ENCODE measurements at regions not wholly inside any gene's neighbourhood (a gene's known extent, or its start where the extent isn't known, plus 50 kb on each side); places are given as distances from the start of the nearest gene placed in this dataset.

GRCh38 chr17:71864755-71865154, 256.1 kb upstream of the SOX9 start:
- DNase-seq (ENCODE audit: low spot score) = no peak
- no peak for TF ChIP-seq EZH2 (IDR thresholded peaks at IDR 0.05; ENCODE audit: borderline replicate concordance, low read depth, low read length, poor library complexity, severe bottlenecking)
- TF ChIP-seq, protein P1, sequence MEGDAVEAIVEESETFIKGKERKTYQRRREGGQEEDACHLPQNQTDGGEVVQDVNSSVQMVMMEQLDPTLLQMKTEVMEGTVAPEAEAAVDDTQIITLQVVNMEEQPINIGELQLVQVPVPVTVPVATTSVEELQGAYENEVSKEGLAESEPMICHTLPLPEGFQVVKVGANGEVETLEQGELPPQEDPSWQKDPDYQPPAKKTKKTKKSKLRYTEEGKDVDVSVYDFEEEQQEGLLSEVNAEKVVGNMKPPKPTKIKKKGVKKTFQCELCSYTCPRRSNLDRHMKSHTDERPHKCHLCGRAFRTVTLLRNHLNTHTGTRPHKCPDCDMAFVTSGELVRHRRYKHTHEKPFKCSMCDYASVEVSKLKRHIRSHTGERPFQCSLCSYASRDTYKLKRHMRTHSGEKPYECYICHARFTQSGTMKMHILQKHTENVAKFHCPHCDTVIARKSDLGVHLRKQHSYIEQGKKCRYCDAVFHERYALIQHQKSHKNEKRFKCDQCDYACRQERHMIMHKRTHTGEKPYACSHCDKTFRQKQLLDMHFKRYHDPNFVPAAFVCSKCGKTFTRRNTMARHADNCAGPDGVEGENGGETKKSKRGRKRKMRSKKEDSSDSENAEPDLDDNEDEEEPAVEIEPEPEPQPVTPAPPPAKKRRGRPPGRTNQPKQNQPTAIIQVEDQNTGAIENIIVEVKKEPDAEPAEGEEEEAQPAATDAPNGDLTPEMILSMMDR (conservative IDR thresholded peaks at IDR 0.05; ENCODE audit: low read depth, low read length) = no peak
- H3K9me3 ChIP-seq (ENCODE audit: low read depth, low read length, poor library complexity, severe bottlenecking) = no peaks in the 10 kb centered on the region
- no peak overlapping the region for H3K4me3 ChIP-seq (ENCODE audit: low read depth, low read length, poor library complexity, severe bottlenecking)
- no peak overlapping the region for H3K27ac ChIP-seq (ENCODE audit: low read depth, low read length, poor library complexity, severe bottlenecking)
- intact Hi-C loops (cut with micrococcal nuclease; ENCODE audit: unreplicated experiment) = no loop called here
- BruUV-seq (replicated peaks) = no TSS peak
- ChIA-PET POLR2A (ENCODE audit: low non-redundant PET) (no interaction called here), CTCF (no interaction called here)
- peaks cover 4% of the 10 kb centered on the region for H3K27me3 ChIP-seq (replicated peaks; ENCODE audit: insufficient read depth, low read depth, low read length, poor library complexity)
- H3K4me1 ChIP-seq (ENCODE audit: insufficient read depth, low read length, poor library complexity, severe bottlenecking) = peaks cover 6% of the 10 kb centered on the region
- no peaks in the 10 kb centered on the region for H3K36me3 ChIP-seq (ENCODE audit: insufficient read depth, low read length, poor library complexity, severe bottlenecking)

DNA sequence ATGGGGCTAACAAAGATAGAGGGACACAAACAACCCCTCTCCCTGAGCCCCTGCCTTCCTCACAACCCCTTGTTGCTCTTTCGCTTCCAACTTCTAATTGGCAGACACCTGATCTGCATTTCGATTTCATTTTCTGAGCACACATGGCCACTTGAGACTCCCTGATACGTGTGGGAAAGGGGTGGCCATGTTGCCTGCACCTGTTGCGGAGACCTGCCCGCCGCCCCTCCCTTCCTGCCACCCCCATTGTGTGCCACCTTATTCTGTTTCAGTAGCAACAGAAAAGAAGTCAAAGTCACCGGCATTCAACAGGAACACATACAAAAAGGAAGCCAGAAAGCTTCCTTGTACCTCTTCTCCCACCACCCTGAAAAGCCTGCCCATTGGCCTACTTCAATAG, 254.7 kb upstream of the SOX9 start:
- no TSS peak for BruUV-seq (replicated peaks)
- Histone ChIP-seq H3K36me3 (ENCODE audit: insufficient read depth, low read length, poor library complexity, severe bottlenecking) (no peaks in the 10 kb centered on the region), H3K4me3 (ENCODE audit: low read depth, low read length, poor library complexity, severe bottlenecking) (no peak overlapping the region), H3K9me3 (ENCODE audit: low read depth, low read length, poor library complexity, severe bottlenecking) (no peaks in the 10 kb centered on the region), H3K27ac (ENCODE audit: low read depth, low read length, poor library complexity, severe bottlenecking) (no peak overlapping the region), H3K27me3 (replicated peaks; ENCODE audit: insufficient read depth, low read depth, low read length, poor library complexity) (peaks cover 4% of the 10 kb centered on the region), H3K4me1 (ENCODE audit: insufficient read depth, low read length, poor library complexity, severe bottlenecking) (peaks cover 19% of the 10 kb centered on the region)
- POLR2A ChIA-PET (ENCODE audit: low non-redundant PET) = no interaction called here
- intact Hi-C loops (cut with micrococcal nuclease; ENCODE audit: unreplicated experiment) = no loop called here
- CTCF ChIA-PET = no interaction called here
- TF ChIP-seq, protein P1 (conservative IDR thresholded peaks at IDR 0.05; ENCODE audit: low read depth, low read length) = no peak
- TF ChIP-seq EZH2 (IDR thresholded peaks at IDR 0.05; ENCODE audit: borderline replicate concordance, low read depth, low read length, poor library complexity, severe bottlenecking) = no peak
- no peak for DNase-seq (ENCODE audit: low spot score)

DNA sequence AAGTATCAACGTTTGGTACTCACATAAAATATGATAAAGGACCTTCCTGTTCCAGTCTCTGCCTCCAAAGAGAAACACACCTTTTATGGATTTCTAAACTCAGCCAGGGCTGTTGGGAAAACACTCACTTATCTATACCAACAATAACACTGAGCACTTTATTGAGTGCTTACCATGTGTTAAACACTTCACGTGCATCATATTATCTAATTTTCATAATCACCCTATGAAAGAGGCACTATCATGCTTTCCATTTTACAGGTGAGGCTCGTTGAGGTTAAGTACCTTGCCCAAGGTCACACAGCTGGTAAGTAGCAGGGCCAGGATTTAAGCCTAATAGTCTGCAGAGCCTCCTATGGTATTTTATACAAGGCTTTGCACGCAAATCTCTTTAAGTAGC, 251.5 kb upstream of the SOX9 start:
- no TSS peak for BruUV-seq (replicated peaks)

More for the DNA sequence above, 251.5 kb upstream of the SOX9 start:
- CTCF ChIA-PET = no interaction called here
- Histone ChIP-seq H3K36me3 (ENCODE audit: insufficient read depth, low read length, poor library complexity, severe bottlenecking) (no peaks in the 10 kb centered on the region), H3K27me3 (replicated peaks; ENCODE audit: insufficient read depth, low read depth, low read length, poor library complexity) (peaks cover 4% of the 10 kb centered on the region), H3K9me3 (ENCODE audit: low read depth, low read length, poor library complexity, severe bottlenecking) (no peaks in the 10 kb centered on the region), H3K27ac (ENCODE audit: low read depth, low read length, poor library complexity, severe bottlenecking) (no peak overlapping the region), H3K4me1 (ENCODE audit: insufficient read depth, low read length, poor library complexity, severe bottlenecking) (peaks cover 25% of the 10 kb centered on the region), H3K4me3 (ENCODE audit: low read depth, low read length, poor library complexity, severe bottlenecking) (no peak overlapping the region)
- POLR2A ChIA-PET (ENCODE audit: low non-redundant PET) = no interaction called here
- intact Hi-C loops (cut with micrococcal nuclease; ENCODE audit: unreplicated experiment) = no loop called here
- TF ChIP-seq EZH2 (IDR thresholded peaks at IDR 0.05; ENCODE audit: borderline replicate concordance, low read depth, low read length, poor library complexity, severe bottlenecking) = no peak
- TF ChIP-seq, protein P1 (conservative IDR thresholded peaks at IDR 0.05; ENCODE audit: low read depth, low read length) = no peak
- DNase-seq (ENCODE audit: low spot score) = no peak
